HAP-1 (cell line): ENCODE measurements at regions not wholly inside any gene's neighbourhood (a gene's known extent, or its start where the extent isn't known, plus 50 kb on each side); places are given as distances from the start of the nearest gene placed in this dataset.
"Not testable (repeated sequence)": the region's sequence is repeated elsewhere in the genome, so short reads cannot be mapped to it uniquely, and the experiment has no call there.

Experiments
- DNase-seq, 2 experiments: peaks; one replicate each; pipeline ENCODE4 v3.0.0-alpha.2; 2016 to 2020; ENCODE audit warnings: low spot score in 2 of 2
- H3K27me3 ChIP-seq: fragments of 250-450 bp; sonication (Bioruptor Pico); 2 replicates; pipeline ENCODE4 v1.5.1; 2020; ENCODE audit warnings: low read depth, mild to moderate bottlenecking, moderate library complexity
- H3K36me3 ChIP-seq: fragments of 250-450 bp; sonication (Bioruptor Pico); replicated peaks from 2 replicates; pipeline ENCODE4 v1.5.1; 2020; ENCODE audit warnings: mild to moderate bottlenecking
- H3K4me1 ChIP-seq: fragments of 250-450 bp; sonication (Bioruptor Pico); 2 replicates; pipeline ENCODE4 v1.5.1; 2020; ENCODE audit warnings: mild to moderate bottlenecking
- H3K4me3 ChIP-seq: fragments of 250-450 bp; sonication (Bioruptor Pico); 2 replicates; pipeline ENCODE4 v1.5.1; 2020; ENCODE audit warnings: mild to moderate bottlenecking, moderate library complexity
- H3K9me3 ChIP-seq: fragments of 250-450 bp; sonication (Bioruptor Pico); 2 replicates; pipeline ENCODE4 v1.5.1; 2020; ENCODE audit warnings: mild to moderate bottlenecking, moderate library complexity
- in situ Hi-C: fragments of 300-500 bp; cut with MboI; formaldehyde crosslinking; loops from 3 replicates; pipeline ENCODE4 v1.14.3; 2020; ENCODE audit warnings: low sequenced_read_pairs, inconsistent platforms, mixed read lengths

DNA sequence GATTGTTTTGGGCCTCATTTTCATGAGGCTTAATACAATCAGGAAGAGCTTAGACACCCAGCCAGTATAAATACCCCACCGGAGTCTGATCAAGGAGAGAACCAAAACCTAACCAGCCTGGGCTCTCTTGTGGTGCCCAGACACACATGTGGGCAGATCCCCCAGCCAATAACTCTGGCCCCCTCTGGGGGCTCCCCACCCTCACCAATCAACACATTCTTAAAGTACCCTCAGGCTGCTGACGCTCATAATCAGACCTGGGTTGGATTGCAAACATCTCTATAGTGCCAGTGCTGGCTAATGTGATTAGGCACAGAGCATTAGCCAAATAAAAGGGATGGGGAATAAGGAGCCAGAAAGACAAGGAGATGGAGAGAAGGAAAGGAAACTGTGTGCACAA, 329.6 kb downstream of the BCL11A start:
- Histone ChIP-seq H3K4me1 (no peaks in the 10 kb centered on the region), H3K36me3 (no peaks in the 10 kb centered on the region), H3K9me3 (no peaks in the 10 kb centered on the region), H3K27me3 (no peaks in the 10 kb centered on the region), H3K4me3 (no peak overlapping the region)
- in situ Hi-C loops, result no loop called here
- DNase-seq, result no peak

DNA sequence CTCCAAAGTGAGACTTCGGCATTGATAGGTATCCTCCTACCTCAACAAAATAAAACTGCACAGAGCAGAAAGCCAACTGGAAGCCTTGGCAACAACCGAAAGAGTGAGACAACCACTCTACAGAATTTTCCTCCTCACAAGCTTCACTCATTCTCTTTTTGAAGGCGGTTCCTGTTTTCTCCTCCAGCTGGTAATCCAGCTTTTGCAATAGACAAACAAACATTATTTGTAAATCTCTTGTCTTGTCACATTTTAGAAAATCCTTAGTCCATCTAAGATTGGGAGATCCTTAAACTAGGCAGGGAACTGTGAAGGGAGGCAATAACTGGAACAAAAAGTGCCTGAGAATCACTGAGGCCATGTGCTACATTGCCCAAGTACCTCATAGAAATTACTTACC, 332.4 kb downstream of the BCL11A start:
- no peaks in the 10 kb centered on the region for H3K9me3 ChIP-seq
- H3K4me3 ChIP-seq, result no peak overlapping the region
- no peaks in the 10 kb centered on the region for H3K36me3 ChIP-seq
- in situ Hi-C loops, result no loop called here
- no peaks in the 10 kb centered on the region for H3K27me3 ChIP-seq
- DNase-seq, result no peak
- H3K4me1 ChIP-seq, result no peaks in the 10 kb centered on the region

DNA sequence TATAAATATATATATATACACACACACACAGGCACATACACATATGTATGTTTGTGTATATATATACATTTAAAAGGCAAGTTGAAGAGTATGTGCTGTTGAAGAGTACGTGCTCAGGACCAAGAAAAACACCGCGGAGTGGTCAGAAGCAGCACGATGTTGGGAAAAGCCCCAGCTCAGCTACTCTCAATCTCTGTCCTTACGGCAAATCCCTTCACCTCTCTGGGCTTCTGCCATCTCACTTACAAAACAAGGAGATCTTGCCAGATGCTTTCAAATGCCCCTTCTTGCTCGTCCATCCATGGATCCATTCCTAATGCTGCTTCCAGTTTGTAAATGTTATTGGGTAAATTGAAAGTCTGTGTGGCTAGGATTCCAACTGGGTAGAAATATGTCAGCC, 333.9 kb downstream of the BCL11A start:
- no peak overlapping the region for H3K4me3 ChIP-seq
- DNase-seq, result no peak
- in situ Hi-C loops, result no loop called here
- H3K27me3 ChIP-seq, result no peaks in the 10 kb centered on the region
- H3K9me3 ChIP-seq, result no peaks in the 10 kb centered on the region
- H3K36me3 ChIP-seq, result no peaks in the 10 kb centered on the region
- H3K4me1 ChIP-seq, result no peaks in the 10 kb centered on the region

DNA sequence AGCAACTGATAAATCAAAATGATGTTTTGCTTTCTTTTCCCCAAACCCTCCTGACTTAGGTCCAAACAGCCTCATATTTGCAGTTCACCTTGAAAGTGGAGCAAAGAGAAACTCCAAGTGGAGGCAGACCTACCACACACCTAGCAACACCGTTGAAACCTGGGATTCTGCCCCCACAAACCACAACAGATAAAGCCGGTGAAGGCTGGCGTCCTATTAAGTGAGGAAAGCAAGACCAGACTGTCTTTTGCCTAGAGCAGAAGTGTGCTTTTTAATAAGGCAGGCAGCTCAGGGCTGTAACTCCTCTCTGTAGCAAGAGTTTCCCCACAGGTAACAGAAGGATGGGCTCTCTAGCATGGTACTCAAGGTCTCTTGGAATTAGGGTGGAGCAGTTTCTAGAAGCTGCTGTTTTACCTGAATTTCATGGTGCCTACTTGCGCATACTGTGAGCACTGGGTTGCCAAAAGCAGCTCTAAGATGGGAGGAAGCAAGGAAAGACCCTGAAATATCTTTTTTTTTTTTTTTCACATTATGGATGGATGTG, 336.9 kb downstream of the BCL11A start:
- in situ Hi-C loops, result no loop called here
- H3K4me3 ChIP-seq, result no peak overlapping the region
- no peaks in the 10 kb centered on the region for H3K9me3 ChIP-seq
- no peak for DNase-seq
- no peaks in the 10 kb centered on the region for H3K36me3 ChIP-seq
- H3K4me1 ChIP-seq, result no peaks in the 10 kb centered on the region
- no peaks in the 10 kb centered on the region for H3K27me3 ChIP-seq

DNA sequence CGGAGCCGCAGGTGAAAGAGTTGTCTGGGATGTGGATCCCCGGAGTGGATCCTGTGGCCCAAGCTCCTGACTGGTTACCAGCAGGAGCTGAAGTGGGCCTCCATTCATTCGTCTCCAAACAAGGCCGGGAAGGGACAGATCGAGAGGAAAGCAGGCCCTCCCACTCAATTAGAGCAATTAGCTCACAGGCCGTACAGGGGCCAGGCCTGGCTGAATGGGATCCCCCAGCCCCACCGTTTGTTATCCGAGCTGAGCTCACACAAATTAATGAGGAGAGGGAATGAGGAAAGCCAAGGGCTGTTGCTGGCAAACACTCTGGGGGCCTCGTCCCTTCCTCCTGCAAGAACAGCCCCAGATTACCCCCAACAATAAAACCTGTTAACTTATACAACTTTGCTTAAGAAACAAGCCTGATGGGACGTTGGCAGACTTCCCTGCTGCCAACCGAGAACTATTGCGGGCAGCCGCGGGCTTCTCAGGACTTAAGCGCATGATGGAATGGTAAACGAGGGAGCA, 338.0 kb downstream of the BCL11A start:
- in situ Hi-C loops, result no loop called here
- DNase-seq, result no peak
- H3K4me3 ChIP-seq, result no peak overlapping the region
- H3K4me1 ChIP-seq, result no peaks in the 10 kb centered on the region
- no peaks in the 10 kb centered on the region for H3K36me3 ChIP-seq
- no peaks in the 10 kb centered on the region for H3K27me3 ChIP-seq
- no peaks in the 10 kb centered on the region for H3K9me3 ChIP-seq

DNA sequence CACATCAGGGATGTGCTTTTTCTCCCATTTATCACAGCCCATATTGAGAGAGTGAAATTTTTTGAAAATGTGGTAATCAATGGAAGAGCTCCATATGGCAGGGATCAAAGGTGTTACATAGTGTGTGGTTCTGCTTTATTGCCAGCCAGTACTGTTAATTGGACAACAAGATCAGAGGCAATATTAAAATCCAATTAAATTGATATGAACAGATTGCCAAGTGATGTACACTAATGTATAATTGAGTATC, 338.9 kb downstream of the BCL11A start:
- H3K27me3 ChIP-seq, result no peaks in the 10 kb centered on the region
- H3K9me3 ChIP-seq, result no peaks in the 10 kb centered on the region
- H3K36me3 ChIP-seq, result no peaks in the 10 kb centered on the region
- in situ Hi-C loops, result no loop called here
- H3K4me3 ChIP-seq, result no peak overlapping the region
- no peaks in the 10 kb centered on the region for H3K4me1 ChIP-seq
- no peak for DNase-seq

DNA sequence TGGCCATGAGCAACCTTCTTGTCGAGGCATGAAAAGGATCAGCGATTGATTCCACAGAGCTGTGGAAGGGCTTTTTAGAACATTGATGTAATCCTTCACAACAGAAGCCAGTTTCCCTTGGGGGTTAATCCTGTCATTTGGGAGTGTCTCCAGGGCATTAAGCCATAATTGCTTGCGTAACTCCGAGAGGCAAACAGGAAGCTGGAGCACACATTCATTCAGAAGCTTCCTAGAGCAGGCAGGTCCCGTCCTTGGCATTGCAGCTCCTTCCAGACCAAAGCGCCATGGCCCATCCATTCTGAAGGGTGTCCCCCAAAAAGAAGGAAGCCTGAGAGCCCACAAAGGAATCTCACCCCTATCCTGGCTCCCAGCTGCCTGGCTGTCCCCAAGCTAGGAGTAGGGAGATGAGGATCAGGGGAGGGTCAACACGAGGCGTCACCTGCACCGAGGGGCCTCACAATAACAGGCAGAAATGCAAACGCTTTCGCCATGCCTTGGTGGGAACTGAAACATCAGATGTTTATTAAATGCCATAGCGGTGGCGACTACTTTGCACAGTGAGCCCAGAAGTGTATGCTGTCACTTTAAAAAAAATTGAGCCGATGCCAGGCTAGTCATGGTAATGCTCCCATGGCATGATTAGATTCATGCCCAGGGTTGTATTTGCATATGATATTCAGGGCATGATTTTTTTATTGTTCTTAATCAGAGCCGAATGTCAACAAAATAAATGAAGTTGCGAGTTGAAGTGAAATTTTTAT, 339.4 kb downstream of the BCL11A start:
- DNase-seq, result peak; percentile 23 to 26
- H3K9me3 ChIP-seq, result no peaks in the 10 kb centered on the region
- no peaks in the 10 kb centered on the region for H3K27me3 ChIP-seq
- H3K4me3 ChIP-seq, result no peak overlapping the region
- H3K36me3 ChIP-seq, result no peaks in the 10 kb centered on the region
- no peaks in the 10 kb centered on the region for H3K4me1 ChIP-seq
- in situ Hi-C loops, result no loop called here

DNA sequence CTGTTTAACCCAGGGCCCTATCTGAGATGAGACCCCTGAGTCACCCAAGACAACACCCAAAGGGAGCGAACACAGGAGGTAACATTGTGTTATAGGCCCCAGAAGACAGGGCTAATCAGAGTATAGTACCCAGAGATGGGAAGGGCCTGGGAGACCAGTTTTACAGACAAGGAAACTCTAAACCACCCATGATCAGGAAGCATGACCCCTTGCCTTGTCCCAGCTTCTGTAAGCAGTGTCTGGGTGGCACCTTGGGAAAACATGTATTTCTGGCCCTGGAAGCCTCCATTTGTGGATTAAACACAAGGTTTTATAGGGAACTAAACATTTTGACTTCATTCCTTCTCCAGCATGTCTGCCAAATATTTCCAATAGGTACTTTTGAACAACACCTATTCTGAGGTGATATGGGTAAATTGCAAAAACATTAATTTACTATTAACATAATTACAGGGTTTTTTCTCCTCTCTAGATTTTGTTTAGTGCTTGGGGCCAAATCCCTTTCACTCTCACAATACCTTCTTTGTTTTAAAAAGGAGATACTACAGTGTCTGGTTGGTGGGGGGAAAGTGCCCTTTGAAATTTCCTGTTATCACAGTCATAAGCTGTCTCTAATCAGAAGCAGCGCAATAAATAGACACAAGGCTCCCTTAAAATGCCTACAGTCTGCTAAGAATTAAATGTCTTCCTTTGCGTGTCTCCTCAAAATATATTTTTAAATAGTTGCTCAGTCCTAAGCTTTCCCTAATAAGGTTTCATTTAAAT, 341.1 kb downstream of the BCL11A start:
- H3K4me3 ChIP-seq, result no peak overlapping the region
- H3K9me3 ChIP-seq, result no peaks in the 10 kb centered on the region; the same call in 1 of the 2 replicates
- H3K36me3 ChIP-seq, result no peaks in the 10 kb centered on the region
- in situ Hi-C loops, result no loop called here
- no peaks in the 10 kb centered on the region for H3K4me1 ChIP-seq
- no peaks in the 10 kb centered on the region; the same call in 1 of the 2 replicates for H3K27me3 ChIP-seq
- no peak for DNase-seq

DNA sequence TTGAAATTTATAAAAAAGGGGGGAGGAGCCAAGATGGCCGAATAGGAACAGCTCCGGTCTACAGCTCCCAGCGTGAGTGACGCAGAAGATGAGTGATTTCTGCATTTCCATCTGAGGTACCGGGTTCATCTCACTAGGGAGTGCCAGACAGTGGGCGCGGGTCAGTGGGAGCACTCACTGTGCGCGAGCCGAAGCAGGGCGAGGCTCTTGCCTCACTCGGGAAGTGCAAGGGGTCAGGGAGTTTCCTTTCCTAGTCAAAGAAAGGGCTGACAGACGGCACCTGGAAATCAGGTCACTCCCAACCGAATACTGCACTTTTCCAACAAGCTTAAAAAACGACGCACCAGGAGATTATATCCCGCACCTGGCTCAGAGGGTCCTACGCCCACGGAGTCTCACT, 364.4 kb downstream of the BCL11A start:
- in situ Hi-C loops, H3K36me3 ChIP-seq, H3K4me3 ChIP-seq, DNase-seq, H3K4me1 ChIP-seq, H3K27me3 ChIP-seq, H3K9me3 ChIP-seq: not testable (repeated sequence)

DNA sequence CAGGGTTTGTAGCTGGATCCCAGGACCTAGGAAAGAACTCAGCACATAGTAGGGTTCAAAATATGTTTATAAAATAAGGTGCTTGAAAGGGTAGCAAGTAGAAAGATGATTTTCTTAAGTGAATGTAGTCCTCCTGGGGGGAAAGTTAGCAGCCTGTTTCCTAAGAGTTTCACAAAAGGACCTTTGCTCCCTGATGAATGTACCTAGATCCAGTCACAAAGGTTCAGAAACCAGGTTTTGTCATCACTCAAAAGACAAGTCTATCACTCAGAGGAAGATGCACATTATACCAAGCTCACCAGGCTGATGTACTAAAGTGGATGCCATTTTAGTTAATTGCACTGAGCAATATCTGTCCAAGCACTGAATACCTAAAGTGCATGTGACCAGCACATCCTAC, 378.2 kb downstream of the BCL11A start:
- Histone ChIP-seq H3K9me3 (no peaks in the 10 kb centered on the region), H3K4me1 (no peaks in the 10 kb centered on the region), H3K27me3 (no peaks in the 10 kb centered on the region), H3K4me3 (no peak overlapping the region), H3K36me3 (no peaks in the 10 kb centered on the region)
- DNase-seq, result no peak
- in situ Hi-C loops, result no loop called here

DNA sequence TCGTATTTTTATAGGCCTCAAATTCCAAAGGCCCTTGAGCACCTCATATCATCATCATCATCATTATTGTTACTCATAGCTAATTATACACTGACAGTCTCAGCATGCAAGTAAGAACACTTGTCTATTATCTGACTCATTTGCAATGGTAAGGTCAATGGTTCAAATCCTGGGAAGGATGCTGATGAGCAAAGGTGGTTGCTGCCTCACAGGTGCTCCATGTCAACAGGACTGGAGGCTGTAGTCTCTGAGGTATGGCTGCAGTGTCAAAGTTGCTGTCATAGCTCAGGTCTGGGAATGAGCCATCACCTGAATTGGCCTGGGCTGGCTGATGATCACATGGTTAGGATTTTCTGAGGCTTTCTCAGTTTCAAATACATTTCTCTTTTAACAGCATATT, 379.3 kb downstream of the BCL11A start:
- no peaks in the 10 kb centered on the region for H3K4me1 ChIP-seq
- H3K4me3 ChIP-seq, result no peak overlapping the region
- H3K36me3 ChIP-seq, result no peaks in the 10 kb centered on the region
- no peaks in the 10 kb centered on the region for H3K27me3 ChIP-seq
- in situ Hi-C loops, result no loop called here
- no peaks in the 10 kb centered on the region for H3K9me3 ChIP-seq
- DNase-seq, result no peak

DNA sequence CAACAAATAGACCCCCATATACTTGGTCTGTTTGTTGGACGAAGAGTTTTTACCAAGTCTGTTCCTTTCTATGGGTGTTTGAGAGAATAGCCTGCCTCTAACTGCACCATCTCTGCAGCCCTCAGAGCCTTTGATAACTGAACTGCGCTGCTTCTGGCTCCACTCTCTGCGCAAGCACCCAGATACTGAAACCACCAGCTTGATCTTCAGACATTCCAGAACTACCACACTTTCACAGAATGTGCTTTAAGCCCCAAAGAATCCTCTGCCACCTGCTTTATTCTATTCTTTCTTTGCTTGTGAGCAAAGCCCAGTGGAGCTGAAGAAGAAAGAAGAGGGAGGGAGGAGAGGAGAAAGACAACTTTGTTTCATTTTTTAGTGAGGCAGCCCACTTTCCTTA, 380.7 kb downstream of the BCL11A start:
- Histone ChIP-seq H3K9me3 (no peaks in the 10 kb centered on the region), H3K4me1 (no peaks in the 10 kb centered on the region), H3K36me3 (no peaks in the 10 kb centered on the region), H3K4me3 (no peak overlapping the region), H3K27me3 (no peaks in the 10 kb centered on the region)
- in situ Hi-C loops, result no loop called here
- DNase-seq, result no peak

DNA sequence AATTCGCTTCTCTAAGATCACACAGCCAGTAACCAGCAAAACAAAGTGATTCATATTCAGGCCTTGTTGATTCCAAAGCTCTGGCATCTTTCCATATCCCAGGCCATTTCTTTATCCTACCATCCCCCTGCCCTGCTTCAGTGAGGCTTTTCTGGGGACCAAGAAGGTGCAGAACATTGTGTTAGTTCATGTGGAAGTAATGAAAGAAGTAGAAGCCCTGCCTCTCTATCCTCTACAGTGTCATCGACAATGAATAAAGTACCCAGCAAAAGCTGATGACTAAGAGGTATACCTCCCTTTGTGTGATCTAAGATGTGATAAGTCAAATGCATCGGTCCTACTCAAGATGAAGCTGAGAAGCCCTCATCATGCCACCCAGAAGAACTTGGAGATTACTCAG, 383.2 kb downstream of the BCL11A start:
- Histone ChIP-seq H3K36me3 (no peaks in the 10 kb centered on the region), H3K27me3 (no peaks in the 10 kb centered on the region), H3K4me1 (no peaks in the 10 kb centered on the region), H3K9me3 (no peaks in the 10 kb centered on the region), H3K4me3 (no peak overlapping the region)
- in situ Hi-C loops, result no loop called here
- no peak for DNase-seq

DNA sequence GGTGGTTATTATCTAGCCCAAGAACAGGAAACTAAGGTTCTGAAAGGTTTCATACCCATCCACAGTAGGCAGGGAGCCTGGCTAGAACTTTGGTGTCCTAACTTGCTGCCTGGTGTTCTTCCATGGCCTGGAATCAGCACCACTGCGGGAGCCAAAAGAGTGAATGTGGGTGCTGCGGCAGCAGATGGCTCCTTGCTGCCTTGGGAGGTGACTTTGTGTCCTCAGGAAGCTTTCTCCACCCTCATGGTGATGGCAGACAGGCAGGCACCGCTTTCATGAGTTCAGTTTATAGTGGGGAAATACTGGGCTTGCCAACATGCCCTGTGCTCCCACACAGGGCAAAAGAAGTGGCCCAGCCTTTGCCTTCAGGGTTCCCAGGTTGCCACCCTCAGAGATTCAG, 385.2 kb downstream of the BCL11A start:
- Histone ChIP-seq H3K4me3 (no peak overlapping the region), H3K9me3 (no peaks in the 10 kb centered on the region), H3K27me3 (no peaks in the 10 kb centered on the region), H3K4me1 (no peaks in the 10 kb centered on the region), H3K36me3 (no peaks in the 10 kb centered on the region)
- in situ Hi-C loops, result no loop called here
- no peak for DNase-seq
